Pancreas (tissue), 10 donors: ENCODE measurements at regions not wholly inside any gene's neighbourhood (a gene's known extent, or its start where the extent isn't known, plus 50 kb on each side); places are given as distances from the start of the nearest gene placed in this dataset.
"Not testable (repeated sequence)": the region's sequence is repeated elsewhere in the genome, so short reads cannot be mapped to it uniquely, and the experiment has no call there.

Source experiments
- ATAC-seq, 4 donors: fragments of 200-7000 bp; cut with Tn5 transposase; one replicate each; pipeline versions ENCODE4 v1.8.0 to v1.9.1; 2020; ENCODE audit warnings: mild to moderate bottlenecking in 4 of 4, moderate library complexity in 4 of 4
- DNase-seq, 6 donors: peaks; one replicate each; pipeline ENCODE4 v3.0.0-alpha.2; 2020
- FAIRE-seq: peaks from 2 replicates; lab custom pipeline; 2012; peaks lifted over from hg19 to GRCh38; lab: Jason Lieb, UNC
- H3K27ac ChIP-seq, 4 donors: fragments of 200-600 bp; sonication (generic); 1 replicate in 3 of 4; 2 replicates in 1 of 4; pipeline versions ENCODE4 v1.5.0 to v1.8.0; 2020
- H3K27me3 ChIP-seq, 4 donors: fragments of 200-600 bp; one replicate each; pipeline ENCODE4 v1.8.0; 2021
- H3K36me3 ChIP-seq, 3 donors: fragments of 200-600 bp; sonication (generic) in 1 of 3; one replicate each; pipeline versions ENCODE4 v1.5.0 to v1.8.0; 2020 to 2021
- H3K4me1 ChIP-seq, 3 donors: fragments of 200-600 bp; one replicate each; pipeline ENCODE4 v1.8.0; 2021
- H3K4me3 ChIP-seq, 4 donors: fragments of 200-600 bp; sonication (generic) in 2 of 4; one replicate each; pipeline versions ENCODE4 v1.5.0 to v1.8.0; 2020 to 2021
- H3K9me3 ChIP-seq, 4 donors: fragments of 200-600 bp; one replicate each; pipeline ENCODE4 v1.8.0; 2021
- WGBS, 2 donors: extraction: QIAGEN DNeasy Blood & Tissue Kit; methylation state at CpG; one replicate each; pipeline ENCODE4 v1.1.7; 2013; 5-methylcytosine and 5-hydroxymethylcytosine counted together
- intact Hi-C, 3 donors: fragments of 100-400 bp; cut with DNase I; formaldehyde crosslinking; loops; one replicate each; pipeline versions ENCODE4 v1.11.1 to v1.14.2; 2022
- TF ChIP-seq, protein P1 (sequence below), 4 donors: fragments of 200-600 bp; sonication (generic) in 3 of 4; IDR thresholded peaks; one replicate each; pipeline versions ENCODE4 v1.5.0 to v1.8.0; 2021; ENCODE audit warnings: antibody characterized with exemption in 4 of 4
- donor health status: healthy with polysubstance abuse.
- donor health status: DM: no; HTN: no; CAD: no; lungs with moderate emphysema.
- donor health status: DM: no; HTN: no; CAD: no.
- donor health status: control.
- donor health status: control.
- donor health status: Bipolar disorder and iron deficiency.
- donor health status: DM: yes; HTN: yes; CAD: no.
- donor health status: DM: no; HTN: no; CAD: no.
- donor health status: DM: no; HTN: no; CAD: no.
- donor health status: DM: yes; HTN: yes; CAD: no.

DNA sequence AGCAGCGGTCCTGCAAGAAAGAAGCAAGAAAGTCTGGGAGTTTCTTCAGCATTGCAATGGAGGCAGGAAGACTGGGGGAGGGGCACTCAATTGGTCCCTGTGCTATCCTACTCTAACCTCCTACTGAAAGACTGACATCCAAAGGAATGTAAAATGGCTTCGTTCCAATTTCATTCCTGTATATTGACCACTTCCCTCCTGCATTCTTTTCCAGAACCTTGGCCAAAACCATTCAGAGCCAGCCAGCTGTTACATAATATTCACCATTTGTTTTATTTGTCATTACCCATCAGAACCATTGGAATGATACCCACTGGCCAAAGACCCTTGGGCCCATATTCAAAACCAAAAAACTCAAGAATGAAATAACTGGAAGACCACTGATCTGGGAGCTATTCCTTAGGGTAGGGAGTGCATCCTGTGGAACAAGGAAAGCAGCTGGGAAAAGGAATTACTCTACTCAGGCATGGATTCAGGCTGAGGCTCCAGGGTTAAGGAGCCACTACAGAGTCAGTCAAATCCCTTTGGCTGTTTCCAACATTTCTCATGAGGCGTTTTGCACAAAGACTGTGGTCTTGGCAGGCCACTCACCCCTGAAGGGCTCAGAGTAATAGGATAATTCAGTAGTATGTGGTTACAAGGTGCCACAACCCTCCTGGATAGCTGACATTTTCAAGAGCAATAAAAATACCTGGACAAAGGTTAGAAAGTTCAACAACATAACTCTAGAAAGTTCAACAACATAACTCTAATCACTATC lies 148.7 kb upstream of the SLC1A3 start:
- Histone ChIP-seq H3K27ac (no peak overlapping the region), H3K27me3 (no peaks in the 10 kb centered on the region), H3K4me1 (no peaks in the 10 kb centered on the region), H3K9me3 (no peaks in the 10 kb centered on the region), H3K4me3 (no peak overlapping the region), H3K36me3 (no peaks in the 10 kb centered on the region)
- FAIRE-seq (no peak), DNase-seq (no peak), ATAC-seq (peak in 3 of 4 donors; percentile 40 to 61 (median 44))
- intact Hi-C loops = no loop called here
- WGBS, 2 donors = 49 to 51% methylated on average over 3 of the region's 3 CpGs
- TF ChIP-seq, protein P1, sequence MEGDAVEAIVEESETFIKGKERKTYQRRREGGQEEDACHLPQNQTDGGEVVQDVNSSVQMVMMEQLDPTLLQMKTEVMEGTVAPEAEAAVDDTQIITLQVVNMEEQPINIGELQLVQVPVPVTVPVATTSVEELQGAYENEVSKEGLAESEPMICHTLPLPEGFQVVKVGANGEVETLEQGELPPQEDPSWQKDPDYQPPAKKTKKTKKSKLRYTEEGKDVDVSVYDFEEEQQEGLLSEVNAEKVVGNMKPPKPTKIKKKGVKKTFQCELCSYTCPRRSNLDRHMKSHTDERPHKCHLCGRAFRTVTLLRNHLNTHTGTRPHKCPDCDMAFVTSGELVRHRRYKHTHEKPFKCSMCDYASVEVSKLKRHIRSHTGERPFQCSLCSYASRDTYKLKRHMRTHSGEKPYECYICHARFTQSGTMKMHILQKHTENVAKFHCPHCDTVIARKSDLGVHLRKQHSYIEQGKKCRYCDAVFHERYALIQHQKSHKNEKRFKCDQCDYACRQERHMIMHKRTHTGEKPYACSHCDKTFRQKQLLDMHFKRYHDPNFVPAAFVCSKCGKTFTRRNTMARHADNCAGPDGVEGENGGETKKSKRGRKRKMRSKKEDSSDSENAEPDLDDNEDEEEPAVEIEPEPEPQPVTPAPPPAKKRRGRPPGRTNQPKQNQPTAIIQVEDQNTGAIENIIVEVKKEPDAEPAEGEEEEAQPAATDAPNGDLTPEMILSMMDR (IDR thresholded peaks at IDR 0.05) = no peak

DNA sequence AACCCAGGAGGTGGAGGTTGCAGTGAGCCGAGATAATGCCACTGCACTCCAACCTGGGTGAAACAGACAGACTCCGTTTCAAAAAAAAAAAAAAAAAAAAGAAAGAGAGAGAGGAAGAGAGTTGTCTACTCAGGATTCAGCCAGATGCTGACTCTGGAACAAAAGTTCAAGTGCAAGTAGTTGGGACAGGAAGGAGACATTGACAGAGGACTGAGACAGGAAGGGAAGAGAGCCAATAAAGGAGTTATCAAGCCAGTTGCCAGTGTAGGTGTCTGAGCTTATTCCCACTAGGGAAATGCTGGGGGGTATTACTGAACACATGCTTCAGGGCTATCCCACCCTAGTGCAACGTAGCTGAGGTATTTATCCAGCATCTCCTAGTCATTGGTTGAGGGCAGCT lies 147.7 kb upstream of the SLC1A3 start:
- Histone ChIP-seq H3K36me3 (no peaks in the 10 kb centered on the region), H3K27me3 (no peaks in the 10 kb centered on the region), H3K9me3 (no peaks in the 10 kb centered on the region), H3K4me3 (no peak overlapping the region), H3K27ac (no peak overlapping the region), H3K4me1 (no peaks in the 10 kb centered on the region)
- TF ChIP-seq, protein P1 (IDR thresholded peaks at IDR 0.05) = no peak
- FAIRE-seq (no peak), ATAC-seq (no peak), DNase-seq (no peak)
- whole genome bisulfite sequencing, 2 donors = 60 to 66% methylated on average over 3 of the region's 3 CpGs
- intact Hi-C loops = no loop called here

DNA sequence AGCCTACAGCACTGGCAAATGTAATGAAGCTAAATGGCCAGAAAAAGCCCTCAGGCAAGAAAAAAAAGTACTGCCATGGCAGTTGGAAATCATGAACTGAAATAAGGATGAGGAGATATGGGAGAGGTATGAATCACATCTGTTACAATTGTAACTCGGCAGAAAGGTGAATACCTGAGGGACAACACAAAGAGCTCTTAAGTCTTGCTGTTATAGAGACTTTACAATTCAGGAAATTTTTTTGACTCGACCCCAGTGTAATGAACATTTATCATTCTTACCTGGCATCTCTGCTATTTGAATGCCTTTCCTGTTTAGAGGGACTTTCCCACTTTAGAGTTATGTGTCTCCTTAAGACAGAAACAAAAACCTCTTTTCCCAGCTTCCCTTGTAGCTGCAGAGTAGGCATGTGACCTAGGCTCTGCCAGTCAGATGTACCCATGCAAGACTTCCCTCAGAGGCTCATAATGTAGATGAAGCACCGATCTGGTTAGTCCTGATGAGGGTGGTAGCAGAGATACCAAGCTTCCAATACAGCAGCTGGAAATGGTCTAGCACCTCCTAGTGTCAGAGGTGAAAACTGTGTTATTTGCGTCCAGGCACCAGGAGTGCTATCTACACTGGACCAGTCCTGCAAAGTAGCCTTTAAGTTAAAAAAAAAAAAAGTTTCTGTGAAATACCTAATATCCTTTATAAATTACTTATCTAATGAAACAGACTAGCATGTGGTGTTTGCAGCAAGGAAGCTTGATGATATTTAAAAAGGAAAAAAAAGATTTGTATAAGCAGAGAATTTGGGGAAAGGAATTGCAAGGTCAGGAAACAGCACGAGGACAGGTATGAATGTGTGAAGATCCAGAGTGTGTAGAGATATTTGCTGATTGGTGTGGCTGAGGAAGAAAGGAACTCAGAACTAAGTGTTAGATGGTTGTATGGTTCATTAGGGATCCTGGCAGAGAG lies 146.9 kb upstream of the SLC1A3 start:
- ATAC-seq (peak in 3 of 4 donors; percentile 18 to 48 (median 23)), FAIRE-seq (no peak), DNase-seq (no peak)
- H3K27ac ChIP-seq = no peak overlapping the region
- no peaks in the 10 kb centered on the region for H3K9me3 ChIP-seq
- H3K4me3 ChIP-seq = no peak overlapping the region
- TF ChIP-seq, protein P1 (IDR thresholded peaks at IDR 0.05) = peak in 1 of 4 donors; percentile 14
- no peaks in the 10 kb centered on the region for H3K4me1 ChIP-seq
- 39 to 43% methylated on average over 5 of the region's 5 CpGs for WGBS, 2 donors
- intact Hi-C loops = no loop called here
- H3K27me3 ChIP-seq = no peaks in the 10 kb centered on the region
- H3K36me3 ChIP-seq = no peaks in the 10 kb centered on the region

- no peak for ATAC-seq
- DNase-seq = no peak
- TF ChIP-seq, protein P1 (IDR thresholded peaks at IDR 0.05) = no peak
- H3K27me3 ChIP-seq = no peaks in the 10 kb centered on the region
- intact Hi-C loops = no loop called here
- H3K9me3 ChIP-seq = no peaks in the 10 kb centered on the region
- H3K36me3 ChIP-seq = no peaks in the 10 kb centered on the region
- 55 to 66% methylated on average over 5 of the region's 5 CpGs for WGBS, 2 donors
- no peak overlapping the region for H3K27ac ChIP-seq
- H3K4me1 ChIP-seq = no peaks in the 10 kb centered on the region
- no peak overlapping the region for H3K4me3 ChIP-seq
- no peak for FAIRE-seq
These were observed 143.9 kb upstream of the SLC1A3 start for GRCh38 chr5:36462295-36463021.

- H3K9me3 ChIP-seq, ATAC-seq, H3K4me3 ChIP-seq, DNase-seq, H3K36me3 ChIP-seq, intact Hi-C loops, H3K27me3 ChIP-seq, FAIRE-seq, H3K27ac ChIP-seq, H3K4me1 ChIP-seq: not testable (repeated sequence)
- 78 to 89% methylated on average over 2 of the region's 2 CpGs for WGBS, 2 donors
These were observed 130.5 kb upstream of the SLC1A3 start for GRCh38 chr5:36475942-36476341.
